DOHH2 (cell line): ENCODE measurements at regions not wholly inside any gene's neighbourhood (a gene's known extent, or its start where the extent isn't known, plus 50 kb on each side); places are given as distances from the start of the nearest gene placed in this dataset.

ENCODE experiments used
- H3F3A ChIP-seq: fragments of 200-600 bp; sonication (generic), shearing (Covaris generic); 2 replicates; pipeline ENCODE4 v1.6.0; 2016; ENCODE audit warnings: antibody characterized with exemption, mild to moderate bottlenecking; ENCODE audit not compliant: control insufficient read depth, insufficient read depth
- H3K27ac ChIP-seq: fragments of 200-600 bp; sonication (generic); 2 replicates; pipeline ENCODE4 v1.5.1; 2014; ENCODE audit warnings: low read depth, mild to moderate bottlenecking, low read length, moderate library complexity
- H3K27me3 ChIP-seq: fragments of 200-600 bp; sonication (generic); 2 replicates; pipeline ENCODE4 v1.6.1; 2014; ENCODE audit warnings: mild to moderate bottlenecking, low read length, mixed read lengths; ENCODE audit not compliant: control insufficient read depth
- H3K36me3 ChIP-seq: fragments of 200-600 bp; sonication (generic); 2 replicates; pipeline ENCODE4 v1.6.1; 2014; ENCODE audit warnings: mild to moderate bottlenecking, low read length, moderate library complexity, mixed read lengths; ENCODE audit not compliant: control insufficient read depth
- H3K4me1 ChIP-seq: fragments of 200-600 bp; sonication (generic); 2 replicates; pipeline ENCODE4 v1.6.1; 2014; ENCODE audit warnings: mild to moderate bottlenecking, low read length, mixed read lengths; ENCODE audit not compliant: control insufficient read depth
- H3K4me2 ChIP-seq: fragments of 200-600 bp; sonication (generic); 2 replicates; pipeline ENCODE4 v1.6.0; 2014; ENCODE audit warnings: mild to moderate bottlenecking, low read length, moderate library complexity
- H3K4me3 ChIP-seq: fragments of 200-600 bp; sonication (generic); 2 replicates; pipeline ENCODE4 v1.5.1; 2014; ENCODE audit warnings: mild to moderate bottlenecking, low read length, mixed read lengths
- H3K79me2 ChIP-seq: fragments of 200-600 bp; sonication (generic); 2 replicates; pipeline ENCODE4 v1.6.1; 2014; ENCODE audit warnings: mild to moderate bottlenecking, low read length, mixed read lengths; ENCODE audit not compliant: control insufficient read depth
- H3K9me2 ChIP-seq: fragments of 200-600 bp; sonication (generic); replicated peaks from 2 replicates; pipeline ENCODE4 v1.6.1; 2014; ENCODE audit warnings: mild to moderate bottlenecking, low read length, mixed read lengths; ENCODE audit not compliant: control insufficient read depth
- H3K9me3 ChIP-seq: fragments of 200-600 bp; sonication (generic); 2 replicates; pipeline ENCODE4 v1.6.1; 2014; ENCODE audit warnings: antibody characterized with exemption, low read length, mixed read lengths; ENCODE audit not compliant: control insufficient read depth, insufficient read depth
- H4K20me1 ChIP-seq: fragments of 200-600 bp; sonication (generic); 2 replicates; pipeline ENCODE4 v1.6.0; 2014; ENCODE audit warnings: low read depth, mild to moderate bottlenecking, antibody characterized with exemption, low read length, moderate library complexity; ENCODE audit not compliant: control insufficient read depth, insufficient read depth
- EZH2phosphoT487 ChIP-seq: fragments of 200-600 bp; sonication (generic); IDR thresholded peaks from 2 replicates; pipeline ENCODE4 v1.6.1; 2017; ENCODE audit warnings: borderline replicate concordance, mild to moderate bottlenecking, antibody characterized with exemption, low read length, moderate library complexity, mixed read lengths
- TF ChIP-seq, protein P1 (sequence below): fragments of 200-600 bp; sonication (generic); IDR thresholded peaks from one replicate; pipeline ENCODE4 v1.5.1; 2014; ENCODE audit warnings: antibody characterized with exemption, mild to moderate bottlenecking, low read depth, low read length; ENCODE audit not compliant: poor library complexity, severe bottlenecking

- Histone ChIP-seq H3K9me2 (no peaks in the 10 kb centered on the region), H3K4me2 (no peak overlapping the region), H3F3A (no peaks in the 10 kb centered on the region), H3K79me2 (no peaks in the 10 kb centered on the region), H3K9me3 (no peaks in the 10 kb centered on the region), H3K4me1 (no peaks in the 10 kb centered on the region), H3K27ac (no peak overlapping the region), H4K20me1 (no peaks in the 10 kb centered on the region), H3K36me3 (no peaks in the 10 kb centered on the region), H3K27me3 (no peaks in the 10 kb centered on the region), H3K4me3 (no peak overlapping the region)
- no peak for TF ChIP-seq EZH2phosphoT487
- TF ChIP-seq, protein P1, sequence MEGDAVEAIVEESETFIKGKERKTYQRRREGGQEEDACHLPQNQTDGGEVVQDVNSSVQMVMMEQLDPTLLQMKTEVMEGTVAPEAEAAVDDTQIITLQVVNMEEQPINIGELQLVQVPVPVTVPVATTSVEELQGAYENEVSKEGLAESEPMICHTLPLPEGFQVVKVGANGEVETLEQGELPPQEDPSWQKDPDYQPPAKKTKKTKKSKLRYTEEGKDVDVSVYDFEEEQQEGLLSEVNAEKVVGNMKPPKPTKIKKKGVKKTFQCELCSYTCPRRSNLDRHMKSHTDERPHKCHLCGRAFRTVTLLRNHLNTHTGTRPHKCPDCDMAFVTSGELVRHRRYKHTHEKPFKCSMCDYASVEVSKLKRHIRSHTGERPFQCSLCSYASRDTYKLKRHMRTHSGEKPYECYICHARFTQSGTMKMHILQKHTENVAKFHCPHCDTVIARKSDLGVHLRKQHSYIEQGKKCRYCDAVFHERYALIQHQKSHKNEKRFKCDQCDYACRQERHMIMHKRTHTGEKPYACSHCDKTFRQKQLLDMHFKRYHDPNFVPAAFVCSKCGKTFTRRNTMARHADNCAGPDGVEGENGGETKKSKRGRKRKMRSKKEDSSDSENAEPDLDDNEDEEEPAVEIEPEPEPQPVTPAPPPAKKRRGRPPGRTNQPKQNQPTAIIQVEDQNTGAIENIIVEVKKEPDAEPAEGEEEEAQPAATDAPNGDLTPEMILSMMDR, result no peak
Measured at GRCh38 chr5:167472566-167473108, 818.8 kb upstream of the WWC1 start.

DNA sequence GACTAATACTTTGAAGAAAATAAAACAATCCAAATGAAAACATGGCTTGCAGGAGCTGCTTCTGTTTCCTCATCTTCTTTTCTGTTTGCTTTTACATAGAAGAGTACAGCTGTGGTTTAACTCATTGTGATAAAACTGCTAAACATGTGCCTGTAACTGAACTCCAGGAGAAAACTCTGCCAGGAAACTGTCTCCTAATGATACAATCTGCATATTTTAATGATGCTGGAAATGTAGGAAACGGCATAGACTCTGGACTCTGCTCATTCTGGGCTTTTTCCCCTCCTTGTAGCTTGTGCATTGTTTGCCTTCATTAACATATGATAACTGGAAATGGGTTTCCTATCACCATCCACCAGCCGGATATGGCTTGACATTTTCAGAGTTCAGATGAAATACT is 813.3 kb upstream of the WWC1 start:
- Histone ChIP-seq H3K9me3 (no peaks in the 10 kb centered on the region), H3K36me3 (no peaks in the 10 kb centered on the region), H3K27me3 (no peaks in the 10 kb centered on the region), H3F3A (no peaks in the 10 kb centered on the region), H3K4me3 (no peak overlapping the region), H3K79me2 (no peaks in the 10 kb centered on the region), H3K4me2 (no peak overlapping the region), H3K4me1 (no peaks in the 10 kb centered on the region), H3K9me2 (no peaks in the 10 kb centered on the region), H3K27ac (no peak overlapping the region), H4K20me1 (no peaks in the 10 kb centered on the region)
- TF ChIP-seq, protein P1, result no peak
- no peak for TF ChIP-seq EZH2phosphoT487

GRCh38 chr5:167479779-167480178 is 811.7 kb upstream of the WWC1 start:
- TF ChIP-seq, protein P1, result no peak
- TF ChIP-seq EZH2phosphoT487, result no peak
- H3K79me2 ChIP-seq, result no peaks in the 10 kb centered on the region
- no peak overlapping the region for H3K4me2 ChIP-seq
- no peaks in the 10 kb centered on the region for H3F3A ChIP-seq
- H3K27me3 ChIP-seq, result no peaks in the 10 kb centered on the region
- H3K9me3 ChIP-seq, result no peaks in the 10 kb centered on the region
- no peak overlapping the region for H3K4me3 ChIP-seq
- no peaks in the 10 kb centered on the region for H3K4me1 ChIP-seq
- no peak overlapping the region for H3K27ac ChIP-seq
- H4K20me1 ChIP-seq, result no peaks in the 10 kb centered on the region
- H3K36me3 ChIP-seq, result no peaks in the 10 kb centered on the region
- no peaks in the 10 kb centered on the region for H3K9me2 ChIP-seq

GRCh38 chr5:167481345-167481744 is 810.1 kb upstream of the WWC1 start:
- Histone ChIP-seq H3K36me3 (no peaks in the 10 kb centered on the region), H3K27me3 (no peaks in the 10 kb centered on the region), H3K27ac (no peak overlapping the region), H3K9me2 (no peaks in the 10 kb centered on the region), H3K79me2 (no peaks in the 10 kb centered on the region), H3F3A (no peaks in the 10 kb centered on the region), H3K4me2 (no peak overlapping the region), H4K20me1 (no peaks in the 10 kb centered on the region), H3K4me3 (no peak overlapping the region), H3K9me3 (no peaks in the 10 kb centered on the region), H3K4me1 (no peaks in the 10 kb centered on the region)
- no peak for TF ChIP-seq EZH2phosphoT487
- TF ChIP-seq, protein P1, result no peak
